ENCODE measurements at regions not wholly inside any gene's neighbourhood (a gene's known extent, or its start where the extent isn't known, plus 50 kb on each side); places are given as distances from the start of the nearest gene placed in this dataset.

DNA sequence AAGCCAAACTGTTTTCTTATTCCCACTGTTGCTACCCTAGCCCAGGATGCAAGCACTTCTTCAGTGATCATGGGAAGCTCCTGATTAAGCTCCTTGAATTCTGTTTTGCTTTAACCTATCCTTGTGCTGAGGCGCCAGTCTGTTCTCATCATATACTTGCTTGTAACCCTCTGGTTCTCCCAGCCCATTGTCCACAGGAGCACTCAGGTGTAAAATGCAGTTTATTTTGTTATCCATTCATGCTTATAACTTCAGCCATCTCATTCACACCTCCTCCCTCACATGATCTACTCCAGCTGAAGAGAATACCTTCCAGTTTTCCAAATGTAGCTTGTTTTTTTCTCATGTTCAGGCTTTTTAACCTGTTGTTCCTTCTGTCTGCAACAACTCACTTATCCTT, 402.1 kb upstream of the BRINP1 start:
- peaks cover 0 to 5% of the 10 kb centered on the region in 2 donors for H3K9me3 Mint-ChIP-seq
- no peak for ATAC-seq
- H3K27ac Mint-ChIP-seq = no peak overlapping the region
- DNase-seq (ENCODE audit: low spot score in 2 of 2) = no peak
- H3K36me3 Mint-ChIP-seq = no peaks in the 10 kb centered on the region

DNA sequence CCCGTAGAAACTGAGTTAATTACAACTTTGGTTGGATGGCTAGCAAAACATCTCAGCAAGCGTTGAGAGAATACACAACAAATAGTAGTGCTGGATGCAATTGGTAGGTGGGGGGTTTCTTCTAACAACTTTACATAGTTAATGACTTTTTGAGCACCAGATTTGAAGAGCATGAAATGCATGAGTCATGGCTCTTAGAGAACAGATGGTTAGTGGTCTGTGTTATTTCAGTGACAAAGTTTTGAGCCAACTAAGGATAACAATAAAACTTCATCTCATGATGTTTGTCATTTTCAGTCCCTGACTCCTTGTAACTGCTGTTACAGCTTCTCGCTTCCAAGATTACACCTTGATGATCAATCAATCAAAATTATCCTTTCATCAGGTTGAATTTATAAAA, 399.0 kb upstream of the BRINP1 start:
- no peak overlapping the region for H3K27ac Mint-ChIP-seq
- H3K36me3 Mint-ChIP-seq = no peaks in the 10 kb centered on the region
- ATAC-seq = no peak
- peaks cover 0 to 5% of the 10 kb centered on the region in 2 donors for H3K9me3 Mint-ChIP-seq
- no peak for DNase-seq (ENCODE audit: low spot score in 2 of 2)

DNA sequence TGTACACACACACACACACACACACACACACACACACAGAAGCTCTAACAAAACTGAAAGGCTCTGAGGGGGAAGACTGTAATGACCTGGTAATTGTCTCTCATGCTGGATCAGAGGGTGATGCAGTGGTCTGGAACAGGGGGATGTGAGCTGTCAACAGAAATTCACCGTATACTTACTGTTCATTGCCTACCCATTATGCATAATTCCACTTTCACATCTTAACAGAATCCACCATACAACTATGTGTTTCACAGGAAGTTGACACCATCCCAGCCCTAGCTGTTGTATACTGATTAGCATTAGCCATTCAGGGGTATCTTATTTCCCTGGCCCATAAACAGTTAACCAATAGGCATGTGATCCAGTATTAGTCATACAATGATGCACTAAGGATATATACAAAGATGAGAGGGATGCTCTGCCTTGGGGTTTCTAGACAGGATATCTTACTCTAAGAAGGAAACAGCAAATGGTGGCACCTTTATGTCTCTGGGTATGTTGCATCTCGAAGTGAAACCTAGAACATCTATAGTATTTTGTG, 396.5 kb upstream of the BRINP1 start:
- Mint-ChIP-seq H3K36me3 (no peaks in the 10 kb centered on the region), H3K27ac (no peak overlapping the region), H3K9me3 (peaks cover 0 to 5% of the 10 kb centered on the region in 2 donors)
- ATAC-seq (no peak), DNase-seq (ENCODE audit: low spot score in 2 of 2) (no peak)

GRCh38 chr9:119763260-119763659, 394.0 kb upstream of the BRINP1 start:
- Mint-ChIP-seq H3K27ac (no peak overlapping the region), H3K9me3 (peaks cover 3 to 5% of the 10 kb centered on the region in 2 donors)
- ATAC-seq = no peak

GRCh38 chr9:119761812-119762211, 392.6 kb upstream of the BRINP1 start:
- peaks cover 10% of the 10 kb centered on the region in 2 donors for H3K9me3 Mint-ChIP-seq
- DNase-seq (ENCODE audit: low spot score in 2 of 2) (no peak), ATAC-seq (no peak)
- no peak overlapping the region for H3K27ac Mint-ChIP-seq
- peaks cover 0 to 4% of the 10 kb centered on the region in 2 donors for H3K36me3 Mint-ChIP-seq

More at GRCh38 chr9:119763260-119763659, 394.0 kb upstream of the BRINP1 start:
- peaks cover 0 to 4% of the 10 kb centered on the region in 2 donors for H3K36me3 Mint-ChIP-seq
- no peak for DNase-seq (ENCODE audit: low spot score in 2 of 2)

DNA sequence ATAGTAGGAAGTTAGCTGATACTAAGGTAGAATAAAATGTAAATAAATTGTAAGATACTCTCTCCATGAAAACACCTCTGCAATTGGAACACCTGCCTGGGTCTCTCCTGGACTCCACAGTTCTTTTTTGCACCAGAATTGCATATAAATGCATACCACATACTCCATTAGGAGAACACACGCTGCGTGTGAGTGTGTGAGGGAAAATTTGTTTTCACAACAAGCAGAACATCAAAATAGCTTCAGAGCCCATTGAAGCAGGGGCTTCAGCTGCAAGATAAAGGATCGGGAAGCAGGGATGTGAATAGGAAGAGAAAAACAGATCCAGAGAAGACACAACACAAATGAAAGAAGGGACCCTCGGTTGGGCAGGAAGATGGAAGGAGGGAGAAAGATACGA, 389.8 kb upstream of the BRINP1 start:
- Mint-ChIP-seq H3K27ac (no peak overlapping the region), H3K36me3 (peaks cover 0 to 4% of the 10 kb centered on the region in 2 donors), H3K9me3 (peaks cover 10 to 11% of the 10 kb centered on the region in 2 donors)
- DNase-seq (ENCODE audit: low spot score in 2 of 2) (no peak), ATAC-seq (no peak)

DNA sequence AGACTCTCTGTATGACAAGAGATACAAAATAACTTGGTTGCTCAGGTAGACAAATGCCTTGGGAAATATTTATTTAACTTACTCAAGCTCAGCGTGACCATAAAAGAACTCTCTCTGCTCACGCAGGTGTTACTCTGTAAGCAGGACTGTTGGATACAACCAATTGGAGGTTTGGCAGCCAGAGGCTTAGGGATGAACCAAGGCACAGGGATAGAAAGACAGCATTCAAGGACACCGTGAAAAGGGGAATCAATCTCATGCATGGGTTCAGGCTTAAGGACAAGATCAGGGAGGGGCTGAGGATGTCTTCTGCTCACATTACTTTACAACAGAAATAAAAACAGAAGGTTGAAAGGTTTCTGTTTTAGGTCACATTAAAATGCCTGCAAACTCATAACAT, 389.0 kb upstream of the BRINP1 start:
- Mint-ChIP-seq H3K9me3 (peaks cover 10 to 11% of the 10 kb centered on the region in 2 donors), H3K36me3 (peaks cover 0 to 4% of the 10 kb centered on the region in 2 donors), H3K27ac (no peak overlapping the region)
- DNase-seq (ENCODE audit: low spot score in 2 of 2) = no peak
- ATAC-seq = no peak

DNA sequence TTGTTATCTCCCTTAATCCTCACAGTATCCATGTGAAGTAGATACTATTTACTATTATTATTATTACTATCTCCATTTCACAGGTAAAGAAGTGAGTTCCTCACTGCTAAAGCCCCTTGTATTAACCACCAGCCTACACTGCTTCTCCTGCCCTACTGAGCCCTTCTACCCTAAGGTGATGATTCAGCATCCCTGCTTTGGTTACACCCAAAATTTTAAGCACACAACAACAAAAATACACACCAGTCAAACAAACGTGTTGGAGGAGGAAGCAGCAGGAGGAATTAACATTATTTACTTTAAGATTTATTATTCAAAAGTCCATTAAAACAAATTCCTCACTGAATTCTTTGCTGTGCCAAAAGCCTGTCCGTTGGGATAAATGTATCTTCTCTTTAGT, 370.2 kb upstream of the BRINP1 start:
- Mint-ChIP-seq H3K27ac (no peak overlapping the region), H3K9me3 (peaks cover 15 to 33% of the 10 kb centered on the region in 2 donors), H3K36me3 (peaks cover 0 to 4% of the 10 kb centered on the region in 2 donors)
- DNase-seq (ENCODE audit: low spot score in 2 of 2) = no peak
- ATAC-seq = no peak

- peaks cover 10 to 29% of the 10 kb centered on the region in 2 donors for H3K9me3 Mint-ChIP-seq
- DNase-seq (ENCODE audit: low spot score in 2 of 2) (no peak), ATAC-seq (no peak)
- no peaks in the 10 kb centered on the region for H3K36me3 Mint-ChIP-seq
- H3K27ac Mint-ChIP-seq = no peak overlapping the region
These were observed 367.5 kb upstream of the BRINP1 start for GRCh38 chr9:119736491-119737454.

DNA sequence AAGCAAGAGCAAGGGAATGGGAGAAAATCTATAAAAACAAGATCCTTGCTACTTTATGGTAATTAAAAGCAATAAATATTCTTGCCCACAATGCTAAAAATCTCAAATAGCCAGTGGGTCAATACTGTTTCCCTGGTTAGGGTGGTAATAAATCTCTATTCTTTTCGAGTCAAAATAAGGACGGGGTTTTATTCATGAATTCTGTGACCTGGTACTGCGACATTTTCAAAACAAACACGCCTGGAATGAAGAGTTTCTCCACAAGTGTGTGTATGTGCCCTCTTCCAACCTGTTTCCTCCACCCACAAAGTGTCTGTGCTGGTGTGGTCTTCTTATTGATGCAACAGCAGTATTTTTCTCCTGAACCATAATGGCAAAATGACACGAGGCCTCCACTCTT, 358.8 kb upstream of the BRINP1 start:
- ATAC-seq (no peak), DNase-seq (ENCODE audit: low spot score in 2 of 2) (no peak)
- Mint-ChIP-seq H3K36me3 (no peaks in the 10 kb centered on the region), H3K27ac (no peak overlapping the region), H3K9me3 (peaks cover 17 to 20% of the 10 kb centered on the region in 2 donors)

DNA sequence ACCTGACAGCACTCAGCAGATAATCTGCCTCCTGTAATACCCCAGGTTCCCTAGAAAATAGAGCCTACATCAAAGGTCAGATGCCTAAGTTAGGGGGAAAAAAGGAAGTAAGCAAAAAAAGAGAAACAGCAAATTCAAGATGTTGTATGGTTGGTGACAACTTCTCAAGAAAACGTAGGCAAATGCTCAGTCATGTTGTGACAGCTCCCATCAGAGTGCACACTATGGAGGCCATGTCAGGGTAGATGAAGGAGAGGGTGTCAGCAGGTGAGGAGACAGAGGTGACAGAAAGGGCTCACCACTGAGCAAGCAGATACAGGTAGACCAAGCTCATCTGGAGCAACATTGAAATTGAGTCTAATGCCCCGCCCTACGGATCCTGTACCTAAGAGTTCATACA, 356.8 kb upstream of the BRINP1 start:
- no peak for DNase-seq (ENCODE audit: low spot score in 2 of 2)
- Mint-ChIP-seq H3K27ac (no peak overlapping the region), H3K9me3 (peaks cover 18 to 21% of the 10 kb centered on the region in 2 donors), H3K36me3 (no peaks in the 10 kb centered on the region)
- ATAC-seq = no peak

DNA sequence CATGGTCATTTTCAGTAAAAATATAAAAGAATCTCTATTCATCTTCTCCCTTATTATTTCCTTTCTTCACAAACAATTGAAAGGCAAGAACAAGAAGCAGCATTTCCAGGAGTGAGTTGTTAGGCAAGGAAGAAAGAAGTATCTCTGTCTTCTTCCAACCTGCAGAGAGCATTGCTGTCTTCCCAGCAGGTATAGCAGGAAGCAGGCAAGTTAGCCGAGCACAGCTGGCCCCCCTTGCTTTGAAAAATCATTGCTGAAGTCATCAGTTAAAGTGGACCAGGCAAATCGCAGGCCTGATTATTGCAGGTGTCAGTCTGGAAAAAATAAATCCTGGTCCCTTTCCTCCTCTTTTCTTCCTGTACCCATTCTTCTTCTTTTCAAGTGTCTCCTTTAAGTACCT, 353.1 kb upstream of the BRINP1 start:
- H3K27ac Mint-ChIP-seq = no peak overlapping the region
- H3K36me3 Mint-ChIP-seq = no peaks in the 10 kb centered on the region
- DNase-seq (ENCODE audit: low spot score in 2 of 2) (no peak), ATAC-seq (no peak)
- peaks cover 18 to 19% of the 10 kb centered on the region in 2 donors for H3K9me3 Mint-ChIP-seq

DNA sequence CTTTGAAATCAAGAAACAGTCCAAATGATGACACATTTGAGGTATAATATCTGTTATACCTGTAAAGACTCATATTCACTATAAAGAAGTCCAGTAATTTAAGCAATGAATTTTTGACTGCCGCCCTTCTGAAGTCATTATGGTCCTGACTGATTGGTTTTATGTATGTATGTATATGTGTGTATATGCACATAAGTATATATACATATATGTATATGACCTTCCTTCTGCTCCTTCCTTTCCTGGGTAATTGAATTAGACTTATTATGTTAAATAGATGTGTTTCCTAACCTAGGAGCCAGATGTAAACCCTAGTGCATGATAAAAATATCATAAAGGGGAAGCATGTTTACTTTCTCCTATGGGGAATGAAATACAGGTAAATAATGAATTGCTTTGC, 343.1 kb upstream of the BRINP1 start:
- DNase-seq (ENCODE audit: low spot score in 2 of 2) (no peak), ATAC-seq (no peak)
- H3K27ac Mint-ChIP-seq = no peak overlapping the region

GRCh38 chr9:119709431-119709830, 340.2 kb upstream of the BRINP1 start:
- H3K9me3 Mint-ChIP-seq = peaks cover 9 to 10% of the 10 kb centered on the region in 2 donors
- no peaks in the 10 kb centered on the region for H3K36me3 Mint-ChIP-seq
- DNase-seq (ENCODE audit: low spot score in 2 of 2) = no peak
- no peak overlapping the region for H3K27ac Mint-ChIP-seq
- ATAC-seq = no peak

More for the DNA sequence above, 343.1 kb upstream of the BRINP1 start:
- no peaks in the 10 kb centered on the region for H3K36me3 Mint-ChIP-seq
- peaks cover 9 to 14% of the 10 kb centered on the region in 2 donors for H3K9me3 Mint-ChIP-seq

- no peak overlapping the region for H3K27ac Mint-ChIP-seq
- DNase-seq (ENCODE audit: low spot score in 2 of 2) = no peak
- H3K36me3 Mint-ChIP-seq = no peaks in the 10 kb centered on the region
- ATAC-seq = no peak
- H3K9me3 Mint-ChIP-seq = peaks cover 7 to 10% of the 10 kb centered on the region in 2 donors
These were observed 338.1 kb upstream of the BRINP1 start for GRCh38 chr9:119707228-119707845.

DNA sequence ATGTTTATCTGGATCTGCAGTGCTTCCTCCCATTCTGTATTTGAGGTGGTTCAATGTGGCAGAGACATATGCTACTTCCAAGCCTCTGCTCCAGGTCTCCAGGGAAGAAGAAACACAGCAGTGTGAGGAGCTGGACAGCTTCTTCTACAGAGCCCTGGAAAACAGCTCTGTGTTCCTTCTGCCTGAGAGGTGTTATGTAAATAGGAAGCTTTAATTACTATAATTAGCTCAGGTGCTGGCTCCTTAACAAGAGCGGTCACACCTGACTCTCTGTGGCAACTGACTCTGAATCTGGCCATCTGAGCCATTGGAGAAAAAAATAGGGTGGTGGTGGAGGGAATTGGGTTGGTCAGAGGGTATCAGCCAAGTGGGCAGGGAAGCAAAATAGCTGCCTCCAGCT, 332.4 kb upstream of the BRINP1 start:
- Mint-ChIP-seq H3K9me3 (peaks cover 5 to 6% of the 10 kb centered on the region in 2 donors), H3K36me3 (peaks cover 0 to 5% of the 10 kb centered on the region in 2 donors), H3K27ac (no peak overlapping the region)
- ATAC-seq (no peak), DNase-seq (ENCODE audit: low spot score in 2 of 2) (no peak)

- DNase-seq (ENCODE audit: low spot score in 2 of 2) = no peak
- no peak for ATAC-seq
- Mint-ChIP-seq H3K36me3 (peaks cover 0 to 5% of the 10 kb centered on the region in 2 donors), H3K9me3 (peaks cover 5 to 6% of the 10 kb centered on the region in 2 donors), H3K27ac (no peak overlapping the region)
These were observed 329.3 kb upstream of the BRINP1 start for GRCh38 chr9:119698535-119698934.
